BE2C (cell line): ENCODE measurements at regions not wholly inside any gene's neighbourhood (a gene's known extent, or its start where the extent isn't known, plus 50 kb on each side); places are given as distances from the start of the nearest gene placed in this dataset.

ENCODE experiments used
- DNase-seq: peaks from one replicate; pipeline ENCODE4 v3.0.0-alpha.2; 2020
- H3K27me3 ChIP-seq: fragments of 250-450 bp; sonication (Bioruptor Pico); 2 replicates; pipeline ENCODE4 v1.5.1; 2020; ENCODE audit warnings: mild to moderate bottlenecking
- H3K36me3 ChIP-seq: fragments of 250-450 bp; sonication (Bioruptor Pico); 2 replicates; pipeline ENCODE4 v1.5.1; 2020; ENCODE audit warnings: mild to moderate bottlenecking
- H3K4me1 ChIP-seq: fragments of 250-450 bp; sonication (Bioruptor Pico); 2 replicates; pipeline ENCODE4 v1.5.1; 2020
- H3K4me3 ChIP-seq: 2 replicates; pipeline ENCODE4 v1.5.1; 2011; ENCODE audit warnings: low read depth, low read length
- H3K9me3 ChIP-seq: fragments of 250-450 bp; sonication (Bioruptor Pico); 2 replicates; pipeline ENCODE4 v1.5.1; 2020
- TF ChIP-seq, protein P1 (sequence below): IDR thresholded peaks from 2 replicates; pipeline ENCODE4 v1.5.1; 2012; ENCODE audit warnings: mild to moderate bottlenecking, low read depth, low read length

DNA sequence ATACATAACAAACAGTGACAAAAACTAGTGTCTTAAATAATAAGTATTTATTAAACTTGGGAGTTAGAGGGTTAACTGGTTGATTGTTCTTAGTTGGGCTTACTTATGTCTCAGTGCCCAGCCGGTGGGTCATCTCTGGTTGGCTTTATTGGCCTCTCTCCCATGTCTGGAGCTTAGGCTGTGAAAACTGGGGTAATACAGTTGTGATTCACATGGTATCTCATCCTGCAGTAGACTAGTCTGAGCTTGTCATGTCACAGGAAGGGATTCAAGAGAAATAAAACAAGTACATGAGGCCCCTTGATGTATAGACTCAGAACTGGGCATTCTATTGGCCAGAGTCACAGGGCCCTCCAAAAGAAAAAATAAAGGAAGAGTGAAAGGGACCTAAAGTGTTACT is 466.4 kb upstream of the SMC2 start:
- H3K9me3 ChIP-seq, result no peaks in the 10 kb centered on the region
- no peaks in the 10 kb centered on the region for H3K36me3 ChIP-seq
- TF ChIP-seq, protein P1, sequence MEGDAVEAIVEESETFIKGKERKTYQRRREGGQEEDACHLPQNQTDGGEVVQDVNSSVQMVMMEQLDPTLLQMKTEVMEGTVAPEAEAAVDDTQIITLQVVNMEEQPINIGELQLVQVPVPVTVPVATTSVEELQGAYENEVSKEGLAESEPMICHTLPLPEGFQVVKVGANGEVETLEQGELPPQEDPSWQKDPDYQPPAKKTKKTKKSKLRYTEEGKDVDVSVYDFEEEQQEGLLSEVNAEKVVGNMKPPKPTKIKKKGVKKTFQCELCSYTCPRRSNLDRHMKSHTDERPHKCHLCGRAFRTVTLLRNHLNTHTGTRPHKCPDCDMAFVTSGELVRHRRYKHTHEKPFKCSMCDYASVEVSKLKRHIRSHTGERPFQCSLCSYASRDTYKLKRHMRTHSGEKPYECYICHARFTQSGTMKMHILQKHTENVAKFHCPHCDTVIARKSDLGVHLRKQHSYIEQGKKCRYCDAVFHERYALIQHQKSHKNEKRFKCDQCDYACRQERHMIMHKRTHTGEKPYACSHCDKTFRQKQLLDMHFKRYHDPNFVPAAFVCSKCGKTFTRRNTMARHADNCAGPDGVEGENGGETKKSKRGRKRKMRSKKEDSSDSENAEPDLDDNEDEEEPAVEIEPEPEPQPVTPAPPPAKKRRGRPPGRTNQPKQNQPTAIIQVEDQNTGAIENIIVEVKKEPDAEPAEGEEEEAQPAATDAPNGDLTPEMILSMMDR, result no peak
- no peak for DNase-seq
- H3K4me1 ChIP-seq, result no peaks in the 10 kb centered on the region
- no peak overlapping the region for H3K4me3 ChIP-seq
- no peaks in the 10 kb centered on the region for H3K27me3 ChIP-seq

DNA sequence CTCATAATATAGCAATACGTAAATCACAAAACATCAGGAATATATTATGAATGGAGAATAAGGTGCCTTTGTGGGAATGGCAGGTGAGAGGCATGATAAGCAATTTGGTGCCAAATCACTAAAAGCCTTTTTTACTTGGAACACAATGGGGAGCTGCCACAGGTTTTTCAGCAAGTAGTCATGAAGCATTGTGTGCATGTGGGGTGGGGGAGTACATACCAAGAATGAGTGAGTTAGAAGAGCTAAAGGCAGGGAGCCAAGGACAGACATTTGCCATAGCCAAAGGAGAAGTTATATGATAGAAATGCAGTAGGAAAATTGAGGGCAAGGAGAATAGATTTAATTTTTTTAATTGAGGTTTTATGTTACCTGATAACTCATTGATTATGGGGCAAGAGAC is 445.0 kb upstream of the SMC2 start:
- Histone ChIP-seq H3K4me3 (no peak overlapping the region), H3K9me3 (no peaks in the 10 kb centered on the region), H3K4me1 (no peaks in the 10 kb centered on the region), H3K36me3 (no peaks in the 10 kb centered on the region), H3K27me3 (no peaks in the 10 kb centered on the region)
- no peak for DNase-seq
- TF ChIP-seq, protein P1, result no peak

DNA sequence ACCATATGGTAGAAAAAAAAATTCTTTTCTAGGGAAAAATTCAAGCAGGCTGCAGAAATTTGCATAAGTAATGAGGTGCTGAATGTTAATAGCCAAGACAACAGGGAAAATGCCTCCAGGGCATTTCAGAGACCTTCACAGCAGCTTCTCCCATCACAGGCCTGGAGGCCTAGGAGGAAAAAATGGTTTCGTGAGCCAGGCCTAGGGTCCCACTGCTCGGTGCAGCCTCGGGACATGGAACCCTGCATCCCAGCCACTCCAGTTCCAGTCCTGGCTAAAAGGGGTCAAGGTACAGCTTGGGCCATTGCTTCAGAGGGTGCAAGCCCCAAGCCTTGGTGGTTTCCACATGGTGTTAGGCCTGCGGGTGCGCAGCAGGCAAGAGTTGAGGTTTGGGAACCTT is 436.0 kb upstream of the SMC2 start:
- H3K27me3 ChIP-seq, result no peaks in the 10 kb centered on the region
- no peak for DNase-seq
- H3K36me3 ChIP-seq, result no peaks in the 10 kb centered on the region
- H3K9me3 ChIP-seq, result no peaks in the 10 kb centered on the region
- H3K4me1 ChIP-seq, result no peaks in the 10 kb centered on the region
- TF ChIP-seq, protein P1, result no peak
- H3K4me3 ChIP-seq, result no peak overlapping the region

DNA sequence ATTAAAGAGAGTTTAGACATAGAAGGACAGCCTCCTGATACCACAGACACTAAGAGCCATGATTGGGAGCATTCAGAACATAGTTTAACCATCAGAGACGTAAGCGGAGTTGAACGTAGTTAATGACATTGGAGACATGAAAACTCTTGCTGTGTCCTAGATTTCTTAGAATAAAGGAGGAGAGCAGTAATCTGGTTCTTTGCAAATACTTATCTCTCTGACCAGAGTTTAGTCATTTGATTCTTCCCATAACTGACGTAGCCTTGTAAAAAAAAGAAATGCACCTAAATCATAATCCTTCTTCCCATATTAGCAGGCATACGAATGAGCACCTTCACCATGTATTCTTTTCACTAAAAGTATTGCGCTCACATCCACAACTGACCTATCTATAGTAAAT is 433.3 kb upstream of the SMC2 start:
- TF ChIP-seq, protein P1, result no peak
- H3K9me3 ChIP-seq, result no peaks in the 10 kb centered on the region
- H3K4me1 ChIP-seq, result no peaks in the 10 kb centered on the region
- H3K36me3 ChIP-seq, result no peaks in the 10 kb centered on the region
- H3K4me3 ChIP-seq, result no peak overlapping the region
- DNase-seq, result no peak
- no peaks in the 10 kb centered on the region for H3K27me3 ChIP-seq

DNA sequence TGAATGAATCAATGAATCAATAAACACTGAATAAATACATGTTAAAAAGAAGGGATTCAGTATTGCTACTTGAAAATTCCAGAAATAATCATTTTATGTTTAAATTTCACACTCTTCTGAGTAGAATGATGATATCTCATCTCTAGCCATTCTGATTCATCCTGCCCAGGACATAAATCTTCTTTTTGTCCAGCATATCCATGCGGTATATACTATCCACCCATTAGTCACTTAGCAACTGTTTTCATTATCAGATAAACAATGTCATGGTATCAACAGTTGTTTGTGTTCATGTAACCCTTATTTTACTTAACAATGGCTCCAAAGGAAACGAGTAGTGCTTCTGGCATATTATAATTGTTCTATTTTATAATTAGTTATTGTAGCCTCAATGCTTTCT is 432.4 kb upstream of the SMC2 start:
- Histone ChIP-seq H3K36me3 (no peaks in the 10 kb centered on the region), H3K4me3 (no peak overlapping the region), H3K9me3 (no peaks in the 10 kb centered on the region), H3K4me1 (no peaks in the 10 kb centered on the region), H3K27me3 (no peaks in the 10 kb centered on the region)
- DNase-seq, result no peak
- TF ChIP-seq, protein P1, result no peak

DNA sequence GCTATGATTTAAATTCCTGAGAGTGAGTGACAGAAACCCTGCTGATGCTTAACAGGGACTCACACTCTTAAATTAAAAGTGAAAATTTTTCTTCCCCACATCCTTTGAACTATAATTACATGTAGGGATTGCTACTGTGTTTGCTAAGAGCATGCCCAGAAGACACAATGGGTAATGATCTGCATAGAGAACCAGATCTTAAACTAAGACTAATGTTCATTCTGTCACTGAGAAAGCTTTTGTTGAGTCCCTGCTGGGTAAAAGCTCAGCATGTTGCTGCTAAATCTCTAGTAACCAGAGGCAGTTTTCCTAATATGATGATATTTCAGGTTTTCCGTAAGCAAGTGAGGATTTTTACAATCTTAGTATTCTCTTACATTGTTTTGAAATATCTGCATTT is 424.8 kb upstream of the SMC2 start:
- DNase-seq, result no peak
- Histone ChIP-seq H3K36me3 (no peaks in the 10 kb centered on the region), H3K4me3 (no peak overlapping the region), H3K9me3 (no peaks in the 10 kb centered on the region), H3K4me1 (no peaks in the 10 kb centered on the region), H3K27me3 (no peaks in the 10 kb centered on the region)
- TF ChIP-seq, protein P1, result no peak
